ENCODE measurements at regions not wholly inside any gene's neighbourhood (a gene's known extent, or its start where the extent isn't known, plus 50 kb on each side); places are given as distances from the start of the nearest gene placed in this dataset.

DNA sequence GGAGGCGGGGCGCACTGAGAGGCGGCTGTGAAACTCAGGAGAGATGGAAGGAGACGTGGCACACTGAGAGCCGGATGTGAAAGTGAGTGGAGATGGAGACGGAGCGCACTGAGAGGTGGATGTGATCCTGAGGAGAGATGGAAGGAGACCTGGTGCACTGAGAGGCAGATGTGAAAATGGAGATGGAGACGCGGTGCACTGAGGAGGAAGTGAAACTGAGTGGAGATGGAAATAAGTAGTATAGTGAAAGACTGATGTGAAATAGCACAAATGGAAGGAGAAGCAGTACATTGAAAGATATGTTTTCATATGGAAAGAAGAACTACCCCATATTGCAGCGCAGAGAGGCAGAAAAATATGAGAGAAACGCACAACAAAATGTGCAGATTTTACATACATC lies 281.6 kb upstream of the RGPD4 start:
- no peak overlapping the region for H3K4me3 ChIP-seq (replicated peaks in 1 of 3; ENCODE audit: low read depth in 2 of 3, low read length in 3 of 3)
- no peak overlapping the region for H3K9ac ChIP-seq (ENCODE audit: insufficient read depth, low read length, poor library complexity, severe bottlenecking)
- 93% methylated on average over 7 of the region's 11 CpGs for WGBS (ENCODE audit: insufficient coverage)
- H3K36me3 Mint-ChIP-seq = no peaks in the 10 kb centered on the region
- no peak overlapping the region for H3K27ac Mint-ChIP-seq
- no peaks in the 10 kb centered on the region for H3K27me3 ChIP-seq (ENCODE audit: control insufficient read depth in 2 of 2, insufficient read depth in 2 of 2, low read length in 2 of 2)
- H3K4me1 Mint-ChIP-seq = no peaks in the 10 kb centered on the region
- no peaks in the 10 kb centered on the region for H3K4me1 ChIP-seq (ENCODE audit: control insufficient read depth in 1 of 2, insufficient read depth in 2 of 2, low read length in 2 of 2)
- intact Hi-C loops (cut with micrococcal nuclease) = no loop called here
- H3K27ac ChIP-seq (ENCODE audit: low read depth in 1 of 2, low read length in 2 of 2) = no peak overlapping the region
- H3K9me3 ChIP-seq (replicated peaks in 1 of 2; ENCODE audit: control insufficient read depth in 1 of 2, insufficient read depth in 1 of 2, low read length in 2 of 2) = peaks cover 15 to 28% of the 10 kb centered on the region in 2 donors
- H3K79me2 ChIP-seq (ENCODE audit: insufficient read depth, low read length) = no peaks in the 10 kb centered on the region
- no peak overlapping the region for H2AFZ ChIP-seq (ENCODE audit: insufficient read depth, low read depth, low read length, poor library complexity, severe bottlenecking)
- H3K4me2 ChIP-seq (replicated peaks; ENCODE audit: extremely low read depth, low read length, poor library complexity, severe bottlenecking) = no peak overlapping the region
- H3K9me3 Mint-ChIP-seq = peaks cover 0 to 5% (median 3%) of the 10 kb centered on the region in 7 donors
- no peaks in the 10 kb centered on the region for H3K27me3 Mint-ChIP-seq (ENCODE audit: low read depth in 3 of 3)
- H3K4me3 Mint-ChIP-seq = no peak overlapping the region
- H4K20me1 ChIP-seq (ENCODE audit: insufficient read depth, low read length) = no peaks in the 10 kb centered on the region
- TF ChIP-seq, protein P1, sequence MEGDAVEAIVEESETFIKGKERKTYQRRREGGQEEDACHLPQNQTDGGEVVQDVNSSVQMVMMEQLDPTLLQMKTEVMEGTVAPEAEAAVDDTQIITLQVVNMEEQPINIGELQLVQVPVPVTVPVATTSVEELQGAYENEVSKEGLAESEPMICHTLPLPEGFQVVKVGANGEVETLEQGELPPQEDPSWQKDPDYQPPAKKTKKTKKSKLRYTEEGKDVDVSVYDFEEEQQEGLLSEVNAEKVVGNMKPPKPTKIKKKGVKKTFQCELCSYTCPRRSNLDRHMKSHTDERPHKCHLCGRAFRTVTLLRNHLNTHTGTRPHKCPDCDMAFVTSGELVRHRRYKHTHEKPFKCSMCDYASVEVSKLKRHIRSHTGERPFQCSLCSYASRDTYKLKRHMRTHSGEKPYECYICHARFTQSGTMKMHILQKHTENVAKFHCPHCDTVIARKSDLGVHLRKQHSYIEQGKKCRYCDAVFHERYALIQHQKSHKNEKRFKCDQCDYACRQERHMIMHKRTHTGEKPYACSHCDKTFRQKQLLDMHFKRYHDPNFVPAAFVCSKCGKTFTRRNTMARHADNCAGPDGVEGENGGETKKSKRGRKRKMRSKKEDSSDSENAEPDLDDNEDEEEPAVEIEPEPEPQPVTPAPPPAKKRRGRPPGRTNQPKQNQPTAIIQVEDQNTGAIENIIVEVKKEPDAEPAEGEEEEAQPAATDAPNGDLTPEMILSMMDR (IDR thresholded peaks at IDR 0.05) = no peak
- H3K36me3 ChIP-seq (replicated peaks in 1 of 2; ENCODE audit: control insufficient read depth in 1 of 2, insufficient read depth in 2 of 2, low read length in 2 of 2) = no peaks in the 10 kb centered on the region
- DNase-seq = no peak

DNA sequence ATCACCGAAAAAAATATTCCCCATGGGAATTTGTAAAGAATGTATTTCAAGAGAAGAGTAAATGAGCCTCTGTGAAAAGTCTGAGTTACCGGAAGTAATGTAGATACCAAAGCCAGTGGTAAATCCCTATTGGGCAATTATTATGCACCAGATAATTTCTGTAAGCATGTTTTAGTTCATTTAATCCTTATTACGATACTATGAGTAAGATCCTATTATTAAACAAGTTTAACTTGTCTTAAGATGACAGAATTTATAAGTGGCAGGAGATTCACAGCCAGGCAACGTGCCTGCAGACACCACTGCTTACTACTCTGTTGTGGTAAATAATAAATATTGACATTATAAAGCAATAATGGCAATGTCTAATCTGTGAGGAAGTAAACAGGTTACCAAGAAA lies 280.8 kb upstream of the RGPD4 start:
- Histone ChIP-seq H2AFZ (ENCODE audit: insufficient read depth, low read depth, low read length, poor library complexity, severe bottlenecking) (no peak overlapping the region), H3K27ac (ENCODE audit: low read depth in 1 of 2, low read length in 2 of 2) (no peak overlapping the region), H3K9me3 (replicated peaks in 1 of 2; ENCODE audit: control insufficient read depth in 1 of 2, insufficient read depth in 1 of 2, low read length in 2 of 2) (peaks cover 15 to 28% of the 10 kb centered on the region in 2 donors), H3K36me3 (replicated peaks in 1 of 2; ENCODE audit: control insufficient read depth in 1 of 2, insufficient read depth in 2 of 2, low read length in 2 of 2) (no peaks in the 10 kb centered on the region), H3K4me1 (ENCODE audit: control insufficient read depth in 1 of 2, insufficient read depth in 2 of 2, low read length in 2 of 2) (no peaks in the 10 kb centered on the region), H3K4me3 (replicated peaks in 1 of 3; ENCODE audit: low read depth in 2 of 3, low read length in 3 of 3) (no peak overlapping the region), H3K4me2 (replicated peaks; ENCODE audit: extremely low read depth, low read length, poor library complexity, severe bottlenecking) (no peak overlapping the region), H3K9ac (ENCODE audit: insufficient read depth, low read length, poor library complexity, severe bottlenecking) (no peak overlapping the region), H4K20me1 (ENCODE audit: insufficient read depth, low read length) (no peaks in the 10 kb centered on the region), H3K27me3 (ENCODE audit: control insufficient read depth in 2 of 2, insufficient read depth in 2 of 2, low read length in 2 of 2) (no peaks in the 10 kb centered on the region), H3K79me2 (ENCODE audit: insufficient read depth, low read length) (no peaks in the 10 kb centered on the region)
- Mint-ChIP-seq H3K9me3 (peaks cover 0 to 5% (median 1%) of the 10 kb centered on the region in 7 donors), H3K4me3 (no peak overlapping the region), H3K27ac (no peak overlapping the region), H3K27me3 (ENCODE audit: low read depth in 3 of 3) (no peaks in the 10 kb centered on the region), H3K36me3 (no peaks in the 10 kb centered on the region), H3K4me1 (no peaks in the 10 kb centered on the region)
- DNase-seq = no peak
- TF ChIP-seq, protein P1 (IDR thresholded peaks at IDR 0.05) = no peak
- intact Hi-C loops (cut with micrococcal nuclease) = no loop called here
- no CpG with 5 or more reads among the region's 4 CpGs for WGBS (ENCODE audit: insufficient coverage)

Data from CD14-positive monocyte (primary cell).